Liver (tissue), 3 donors: ENCODE measurements at regions not wholly inside any gene's neighbourhood (a gene's known extent, or its start where the extent isn't known, plus 50 kb on each side); places are given as distances from the start of the nearest gene placed in this dataset.

Experiments used
- ATF3 ChIP-seq: IDR thresholded peaks from 2 replicates; pipeline ENCODE4 v1.6.1; 2016; ENCODE audit warnings: antibody characterized with exemption
- CTCF ChIP-seq: fragments of 150-350 bp; IDR thresholded peaks from 2 replicates; pipeline ENCODE4 v1.5.1; 2017; ENCODE audit warnings: improper control_type of control experiment, low read depth, low read length; ENCODE audit not compliant: missing input control
- EGR1 ChIP-seq, 2 donors: IDR thresholded peaks; 2 replicates each; pipeline ENCODE4 v1.6.1; 2016 to 2018; ENCODE audit warnings: antibody characterized with exemption in 2 of 2, low read depth in 2 of 2
- FOXA1 ChIP-seq: IDR thresholded peaks from 2 replicates; pipeline ENCODE4 v1.6.1; 2016; ENCODE audit warnings: antibody characterized with exemption
- GABPA ChIP-seq, 2 donors: IDR thresholded peaks in 1 of 2; conservative IDR thresholded peaks in 1 of 2; 2 replicates each; pipeline ENCODE4 v1.6.1; 2016; ENCODE audit warnings: antibody characterized with exemption in 2 of 2, mild to moderate bottlenecking in 1 of 2, moderate library complexity in 1 of 2
- HNF4A ChIP-seq, 2 donors: conservative IDR thresholded peaks; 2 replicates each; pipeline ENCODE4 v1.6.1; 2016; ENCODE audit warnings: antibody characterized with exemption in 2 of 2, mild to moderate bottlenecking in 2 of 2
- RAD21 ChIP-seq, 2 donors: IDR thresholded peaks; 2 replicates each; pipeline ENCODE4 v1.6.1; 2016; ENCODE audit warnings: antibody characterized with exemption in 2 of 2, mild to moderate bottlenecking in 2 of 2
- REST ChIP-seq: IDR thresholded peaks from 2 replicates; pipeline ENCODE4 v1.6.1; 2016; ENCODE audit warnings: antibody characterized with exemption, mild to moderate bottlenecking
- SP1 ChIP-seq: IDR thresholded peaks from 2 replicates; pipeline ENCODE4 v1.6.1; 2018; ENCODE audit warnings: antibody characterized with exemption, mild to moderate bottlenecking
- TAF1 ChIP-seq: conservative IDR thresholded peaks from 2 replicates; pipeline ENCODE4 v1.6.1; 2016; ENCODE audit warnings: antibody characterized with exemption, mild to moderate bottlenecking
- YY1 ChIP-seq: IDR thresholded peaks from 2 replicates; pipeline ENCODE4 v1.6.1; 2016; ENCODE audit warnings: antibody characterized with exemption, mild to moderate bottlenecking
- TF ChIP-seq, protein P1 (sequence below): IDR thresholded peaks from 2 replicates; pipeline ENCODE4 v1.6.1; 2016; ENCODE audit warnings: antibody characterized with exemption
- donor health status: healthy.
- donor health status: healthy.

- TF ChIP-seq CTCF = no peak
- no peak for TF ChIP-seq YY1
- no peak for TF ChIP-seq ATF3
- no peak for TF ChIP-seq HNF4A (conservative IDR thresholded peaks at IDR 0.05)
- no peak for TF ChIP-seq REST
- TF ChIP-seq RAD21 (IDR thresholded peaks at IDR 0.05) = no peak
- TF ChIP-seq FOXA1 = no peak
- TF ChIP-seq GABPA (IDR thresholded peaks at IDR 0.05 in 1 of 2, conservative IDR thresholded peaks at IDR 0.05 in 1 of 2) = no peak
- no peak for TF ChIP-seq TAF1
- TF ChIP-seq SP1 = no peak
- TF ChIP-seq, protein P1, sequence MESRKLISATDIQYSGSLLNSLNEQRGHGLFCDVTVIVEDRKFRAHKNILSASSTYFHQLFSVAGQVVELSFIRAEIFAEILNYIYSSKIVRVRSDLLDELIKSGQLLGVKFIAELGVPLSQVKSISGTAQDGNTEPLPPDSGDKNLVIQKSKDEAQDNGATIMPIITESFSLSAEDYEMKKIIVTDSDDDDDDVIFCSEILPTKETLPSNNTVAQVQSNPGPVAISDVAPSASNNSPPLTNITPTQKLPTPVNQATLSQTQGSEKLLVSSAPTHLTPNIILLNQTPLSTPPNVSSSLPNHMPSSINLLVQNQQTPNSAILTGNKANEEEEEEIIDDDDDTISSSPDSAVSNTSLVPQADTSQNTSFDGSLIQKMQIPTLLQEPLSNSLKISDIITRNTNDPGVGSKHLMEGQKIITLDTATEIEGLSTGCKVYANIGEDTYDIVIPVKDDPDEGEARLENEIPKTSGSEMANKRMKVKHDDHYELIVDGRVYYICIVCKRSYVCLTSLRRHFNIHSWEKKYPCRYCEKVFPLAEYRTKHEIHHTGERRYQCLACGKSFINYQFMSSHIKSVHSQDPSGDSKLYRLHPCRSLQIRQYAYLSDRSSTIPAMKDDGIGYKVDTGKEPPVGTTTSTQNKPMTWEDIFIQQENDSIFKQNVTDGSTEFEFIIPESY = no peak
- no peak for TF ChIP-seq EGR1 (IDR thresholded peaks at IDR 0.05; ENCODE audit: low read depth in 2 of 2)
These were observed 89.0 kb upstream of the SCOC start for GRCh38 chr4:140284456-140284855.
